ENCODE measurements at regions not wholly inside any gene's neighbourhood (a gene's known extent, or its start where the extent isn't known, plus 50 kb on each side); places are given as distances from the start of the nearest gene placed in this dataset.

GRCh38 chr18:37997695-37998094, 432.1 kb upstream of the CELF4 start:
- TF ChIP-seq POLR2A (IDR thresholded peaks at IDR 0.05) (no peak), CTCF (IDR thresholded peaks at IDR 0.05) (no peak)
